ENCODE measurements at regions not wholly inside any gene's neighbourhood (a gene's known extent, or its start where the extent isn't known, plus 50 kb on each side); places are given as distances from the start of the nearest gene placed in this dataset.

GRCh38 chr1:83765125-83765524 lies 233.8 kb downstream of the TTLL7 start:
- no peaks in the 10 kb centered on the region for H3K9me3 ChIP-seq
- intact Hi-C loops (cut with DNase I) = no loop called here
- no peak overlapping the region for H3K27ac ChIP-seq
- H3K4me3 ChIP-seq = no peak overlapping the region
- H3K4me1 ChIP-seq = no peaks in the 10 kb centered on the region
- ATAC-seq = no peak
- no peak for DNase-seq
- no peak for TF ChIP-seq CTCF (IDR thresholded peaks at IDR 0.05)
- no peaks in the 10 kb centered on the region for H3K36me3 ChIP-seq
- no peaks in the 10 kb centered on the region for H3K27me3 ChIP-seq (ENCODE audit: low read depth)

- no peak for ATAC-seq
- Histone ChIP-seq H3K36me3 (no peaks in the 10 kb centered on the region), H3K27ac (no peak overlapping the region), H3K4me1 (no peaks in the 10 kb centered on the region), H3K9me3 (no peaks in the 10 kb centered on the region), H3K4me3 (no peak overlapping the region), H3K27me3 (ENCODE audit: low read depth) (no peaks in the 10 kb centered on the region)
- DNase-seq = no peak
- no peak for TF ChIP-seq CTCF (IDR thresholded peaks at IDR 0.05)
- intact Hi-C loops (cut with DNase I) = no loop called here
Observed at GRCh38 chr1:83764209-83764608, 234.7 kb downstream of the TTLL7 start.

- no peak for TF ChIP-seq CTCF (IDR thresholded peaks at IDR 0.05)
- no peak for DNase-seq
- no peaks in the 10 kb centered on the region for H3K4me1 ChIP-seq
Observed at GRCh38 chr1:83763361-83764095, 235.4 kb downstream of the TTLL7 start.

GRCh38 chr1:83762416-83762815 lies 236.5 kb downstream of the TTLL7 start:
- no peak for DNase-seq
- Histone ChIP-seq H3K27me3 (ENCODE audit: low read depth) (no peaks in the 10 kb centered on the region), H3K9me3 (no peaks in the 10 kb centered on the region), H3K4me3 (no peak overlapping the region), H3K4me1 (no peaks in the 10 kb centered on the region), H3K36me3 (no peaks in the 10 kb centered on the region), H3K27ac (no peak overlapping the region)
- ATAC-seq = no peak
- no peak for TF ChIP-seq CTCF (IDR thresholded peaks at IDR 0.05)
- intact Hi-C loops (cut with DNase I) = no loop called here

More at GRCh38 chr1:83763361-83764095, 235.4 kb downstream of the TTLL7 start:
- H3K27ac ChIP-seq = no peak overlapping the region
- no peak for ATAC-seq
- intact Hi-C loops (cut with DNase I) = no loop called here
- H3K9me3 ChIP-seq = no peaks in the 10 kb centered on the region
- H3K4me3 ChIP-seq = no peak overlapping the region
- no peaks in the 10 kb centered on the region for H3K27me3 ChIP-seq (ENCODE audit: low read depth)
- no peaks in the 10 kb centered on the region for H3K36me3 ChIP-seq

GRCh38 chr1:83762039-83762365 lies 236.9 kb downstream of the TTLL7 start:
- intact Hi-C loops (cut with DNase I) = no loop called here
- Histone ChIP-seq H3K4me1 (no peaks in the 10 kb centered on the region), H3K27me3 (ENCODE audit: low read depth) (no peaks in the 10 kb centered on the region), H3K4me3 (no peak overlapping the region), H3K9me3 (no peaks in the 10 kb centered on the region), H3K27ac (no peak overlapping the region), H3K36me3 (no peaks in the 10 kb centered on the region)
- TF ChIP-seq CTCF (IDR thresholded peaks at IDR 0.05) = no peak
- DNase-seq (no peak), ATAC-seq (no peak)
